GM23338 (cell line): ENCODE measurements at regions not wholly inside any gene's neighbourhood (a gene's known extent, or its start where the extent isn't known, plus 50 kb on each side); places are given as distances from the start of the nearest gene placed in this dataset.

Experiments
- ATAC-seq: fragments of 200-7000 bp; cut with Tn5 transposase; 3 replicates; pipeline ENCODE4 v1.9.1; 2020
- DNase-seq: peaks from one replicate; pipeline ENCODE4 v3.0.0-alpha.2; 2015; ENCODE audit warnings: low spot score
- H2AFZ ChIP-seq: fragments of 200-600 bp; sonication (generic); 2 replicates; pipeline ENCODE4 v1.8.0; 2016; ENCODE audit warnings: antibody characterized with exemption, mild to moderate bottlenecking, moderate library complexity
- H3F3A ChIP-seq: fragments of 200-600 bp; sonication (generic); replicated peaks from 2 replicates; pipeline ENCODE4 v1.8.0; 2017; ENCODE audit warnings: antibody characterized with exemption, mixed run types, low read depth
- H3K27ac ChIP-seq: fragments of 200-600 bp; sonication (generic); 2 replicates; pipeline ENCODE4 v1.6.1; 2016; ENCODE audit warnings: low read depth
- H3K27me3 ChIP-seq: fragments of 200-600 bp; sonication (generic); 2 replicates; pipeline ENCODE4 v1.8.0; 2016; ENCODE audit warnings: mild to moderate bottlenecking, mixed run types, moderate library complexity; ENCODE audit not compliant: insufficient read depth
- H3K36me3 ChIP-seq: fragments of 200-600 bp; sonication (generic); 2 replicates; pipeline ENCODE4 v1.8.0; 2016; ENCODE audit warnings: mild to moderate bottlenecking; ENCODE audit not compliant: insufficient read depth
- H3K4me1 ChIP-seq: fragments of 200-600 bp; sonication (generic); 2 replicates; pipeline ENCODE4 v1.8.0; 2016; ENCODE audit warnings: mild to moderate bottlenecking, moderate library complexity; ENCODE audit not compliant: insufficient read depth
- H3K4me2 ChIP-seq: fragments of 200-600 bp; sonication (generic); 2 replicates; pipeline ENCODE4 v1.7.1; 2017; ENCODE audit warnings: mixed run types
- H3K4me3 ChIP-seq: fragments of 200-600 bp; sonication (generic); 2 replicates; pipeline ENCODE4 v1.6.1; 2016; ENCODE audit warnings: mixed run types
- H3K79me2 ChIP-seq: fragments of 200-600 bp; sonication (generic); replicated peaks from 2 replicates; pipeline ENCODE4 v1.8.0; 2017; ENCODE audit warnings: mild to moderate bottlenecking; ENCODE audit not compliant: insufficient read depth
- H3K9me2 ChIP-seq: fragments of 200-600 bp; sonication (generic); 2 replicates; pipeline ENCODE4 v1.8.0; 2017; ENCODE audit not compliant: insufficient read depth
- H4K20me1 ChIP-seq: fragments of 200-600 bp; sonication (generic); replicated peaks from 2 replicates; pipeline ENCODE4 v1.8.0; 2017; ENCODE audit warnings: mild to moderate bottlenecking; ENCODE audit not compliant: insufficient read depth
- H3K27ac Mint-ChIP-seq: 2 replicates; pipeline ENCODE4 v1.8.0; 2020; ENCODE audit warnings: inconsistent platforms, mild to moderate bottlenecking, moderate library complexity, mixed read lengths
- H3K27me3 Mint-ChIP-seq: 3 replicates; pipeline ENCODE4 v1.8.0; 2022; ENCODE audit warnings: low read depth, mild to moderate bottlenecking, moderate library complexity, mixed read lengths, inconsistent platforms; ENCODE audit not compliant: insufficient read depth, poor library complexity
- H3K36me3 Mint-ChIP-seq: 3 replicates; pipeline ENCODE4 v1.8.0; 2021; ENCODE audit warnings: low read depth, mild to moderate bottlenecking, inconsistent platforms, moderate library complexity, mixed read lengths
- H3K4me1 Mint-ChIP-seq: 3 replicates; pipeline ENCODE4 v1.8.0; 2020; ENCODE audit warnings: mild to moderate bottlenecking, inconsistent platforms, mixed read lengths
- H3K4me3 Mint-ChIP-seq: 3 replicates; pipeline ENCODE4 v1.8.0; 2021; ENCODE audit warnings: moderate library complexity, mild to moderate bottlenecking, inconsistent platforms, mixed read lengths
- H3K9me3 Mint-ChIP-seq: 3 replicates; pipeline ENCODE4 v1.8.0; 2020; ENCODE audit warnings: moderate library complexity, mild to moderate bottlenecking, inconsistent platforms, mixed read lengths
- CTCF ChIP-seq, 2 experiments: fragments of 200-600 bp in 1 of 2; sonication (generic) in 1 of 2; conservative IDR thresholded peaks; 2 replicates each; pipeline versions ENCODE4 v1.5.1 to v1.6.1; 2016 to 2017; ENCODE audit warnings: antibody characterized with exemption in 2 of 2, low read depth in 2 of 2, mild to moderate bottlenecking in 2 of 2, moderate library complexity in 1 of 2
- ETS1 ChIP-seq: IDR thresholded peaks from 2 replicates; pipeline ENCODE4 v1.6.1; 2016; ENCODE audit warnings: antibody characterized with exemption
- EZH2 ChIP-seq: fragments of 200-600 bp; sonication (generic); IDR thresholded peaks from one replicate; pipeline ENCODE4 v1.8.0; 2017; ENCODE audit warnings: antibody characterized with exemption, mild to moderate bottlenecking, low read depth; ENCODE audit not compliant: unreplicated experiment
- NANOG ChIP-seq: IDR thresholded peaks from 2 replicates; pipeline ENCODE4 v1.6.1; 2016; ENCODE audit warnings: antibody characterized with exemption, borderline replicate concordance
- POLR2AphosphoS5 ChIP-seq: IDR thresholded peaks from 2 replicates; pipeline ENCODE4 v1.6.1; 2016; ENCODE audit warnings: antibody characterized with exemption, low read depth
- REST ChIP-seq: IDR thresholded peaks from one replicate; pipeline ENCODE4 v1.6.1; 2018; ENCODE audit warnings: antibody characterized with exemption; ENCODE audit not compliant: unreplicated experiment
- STAT1 ChIP-seq: IDR thresholded peaks from one replicate; pipeline ENCODE4 v1.6.1; 2016; ENCODE audit warnings: antibody characterized with exemption; ENCODE audit not compliant: unreplicated experiment
- ZNF114 ChIP-seq: fragments of 250-450 bp; sonication (Bioruptor Pico); IDR thresholded peaks from 2 replicates; pipeline ENCODE4 v1.5.0; 2020; ENCODE audit warnings: mild to moderate bottlenecking, moderate library complexity
- ZNF331 ChIP-seq: fragments of 250-450 bp; sonication (Bioruptor Pico); IDR thresholded peaks from 2 replicates; pipeline ENCODE4 v1.5.0; 2020; ENCODE audit warnings: low read depth, mild to moderate bottlenecking, moderate library complexity
- ZNF462 ChIP-seq: fragments of 250-450 bp; sonication (Bioruptor Pico); IDR thresholded peaks from 2 replicates; pipeline ENCODE4 v1.5.0; 2020; ENCODE audit warnings: mild to moderate bottlenecking, moderate library complexity

GRCh38 chr5:98428806-98429205, 344.7 kb upstream of the RGMB start:
- Mint-ChIP-seq H3K4me1 (peaks cover 19% of the 10 kb centered on the region), H3K27me3 (peaks cover 3% of the 10 kb centered on the region), H3K9me3 (no peaks in the 10 kb centered on the region), H3K4me3 (no peak overlapping the region), H3K36me3 (no peaks in the 10 kb centered on the region), H3K27ac (no peak overlapping the region)
- Histone ChIP-seq H3K9me2 (no peaks in the 10 kb centered on the region), H3K27me3 (peaks cover 5% of the 10 kb centered on the region), H3K4me2 (no peak overlapping the region), H2AFZ (no peak overlapping the region), H3K4me3 (no peak overlapping the region), H3K79me2 (no peaks in the 10 kb centered on the region), H4K20me1 (no peaks in the 10 kb centered on the region), H3F3A (no peaks in the 10 kb centered on the region), H3K27ac (no peak overlapping the region), H3K4me1 (peaks cover 16% of the 10 kb centered on the region), H3K36me3 (no peaks in the 10 kb centered on the region)
- DNase-seq (no peak), ATAC-seq (no peak)
- no peak for TF ChIP-seq EZH2
- no peak for TF ChIP-seq ETS1
- no peak for TF ChIP-seq ZNF114 (CRISPR knock-in tag)
- TF ChIP-seq CTCF (conservative IDR thresholded peaks at IDR 0.05; ENCODE audit: low read depth in 2 of 2): no peak
- no peak for TF ChIP-seq REST
- no peak for TF ChIP-seq STAT1
- no peak for TF ChIP-seq POLR2AphosphoS5
- TF ChIP-seq ZNF331: no peak
- no peak for TF ChIP-seq ZNF462 (CRISPR knock-in tag)
- TF ChIP-seq NANOG: no peak
